ENCODE measurements at regions not wholly inside any gene's neighbourhood (a gene's known extent, or its start where the extent isn't known, plus 50 kb on each side); places are given as distances from the start of the nearest gene placed in this dataset.

DNA sequence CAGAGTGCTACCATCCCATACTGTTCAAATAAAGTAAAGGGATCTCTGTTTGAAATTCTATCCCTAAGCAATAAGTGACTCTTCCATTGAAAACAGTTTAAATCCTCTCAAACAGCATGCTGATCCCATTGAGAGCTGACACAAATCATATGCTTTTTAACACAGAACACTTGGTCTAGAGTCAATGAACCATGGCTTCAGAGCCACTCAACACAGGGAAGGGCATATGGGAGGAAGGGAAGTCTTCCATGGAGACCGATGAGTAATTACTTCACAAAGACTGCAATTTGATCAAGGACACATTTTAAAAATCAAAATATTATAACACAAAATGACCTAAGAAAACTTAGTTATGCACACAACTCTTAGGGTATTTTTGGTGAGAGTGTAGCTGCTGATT lies 1073.0 kb upstream of the MAP3K7 start:
- 84 to 86% methylated on average over 1 of the region's 1 CpG for WGBS, 2 donors
- ATAC-seq (ENCODE audit: low FRiP score in 2 of 2) (no peak), DNase-seq (no peak)
- H3K27me3 ChIP-seq, result no peaks in the 10 kb centered on the region
- H3K9me3 ChIP-seq, result no peaks in the 10 kb centered on the region
- no peak overlapping the region for H3K27ac ChIP-seq
- H3K4me1 ChIP-seq, result no peaks in the 10 kb centered on the region
- no peak overlapping the region for H3K4me3 ChIP-seq
- no peaks in the 10 kb centered on the region for H3K36me3 ChIP-seq
- TF ChIP-seq, protein P1, sequence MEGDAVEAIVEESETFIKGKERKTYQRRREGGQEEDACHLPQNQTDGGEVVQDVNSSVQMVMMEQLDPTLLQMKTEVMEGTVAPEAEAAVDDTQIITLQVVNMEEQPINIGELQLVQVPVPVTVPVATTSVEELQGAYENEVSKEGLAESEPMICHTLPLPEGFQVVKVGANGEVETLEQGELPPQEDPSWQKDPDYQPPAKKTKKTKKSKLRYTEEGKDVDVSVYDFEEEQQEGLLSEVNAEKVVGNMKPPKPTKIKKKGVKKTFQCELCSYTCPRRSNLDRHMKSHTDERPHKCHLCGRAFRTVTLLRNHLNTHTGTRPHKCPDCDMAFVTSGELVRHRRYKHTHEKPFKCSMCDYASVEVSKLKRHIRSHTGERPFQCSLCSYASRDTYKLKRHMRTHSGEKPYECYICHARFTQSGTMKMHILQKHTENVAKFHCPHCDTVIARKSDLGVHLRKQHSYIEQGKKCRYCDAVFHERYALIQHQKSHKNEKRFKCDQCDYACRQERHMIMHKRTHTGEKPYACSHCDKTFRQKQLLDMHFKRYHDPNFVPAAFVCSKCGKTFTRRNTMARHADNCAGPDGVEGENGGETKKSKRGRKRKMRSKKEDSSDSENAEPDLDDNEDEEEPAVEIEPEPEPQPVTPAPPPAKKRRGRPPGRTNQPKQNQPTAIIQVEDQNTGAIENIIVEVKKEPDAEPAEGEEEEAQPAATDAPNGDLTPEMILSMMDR (IDR thresholded peaks at IDR 0.05), result no peak

DNA sequence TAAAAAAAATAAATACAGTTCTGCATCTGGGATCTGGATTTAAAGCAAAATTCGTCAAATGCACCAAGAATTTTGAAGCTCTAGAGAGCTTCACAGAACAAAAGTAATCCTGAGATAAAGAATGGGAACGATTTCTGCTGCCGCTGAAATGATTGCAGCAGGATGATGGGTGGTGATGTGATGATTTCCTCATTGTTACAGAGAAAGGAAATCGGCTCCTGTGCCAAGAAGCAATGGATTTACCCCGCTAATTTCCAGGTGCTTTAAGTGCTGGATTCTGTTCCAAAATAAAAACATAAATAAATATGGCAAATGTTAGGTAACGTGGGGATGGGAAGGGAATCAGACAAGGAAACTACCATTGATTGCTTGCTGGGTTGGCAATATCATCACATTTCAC lies 1067.9 kb upstream of the MAP3K7 start:
- DNase-seq, result no peak
- no peak for ATAC-seq (ENCODE audit: low FRiP score in 2 of 2)
- WGBS, 2 donors, result 59 to 66% methylated on average over 6 of the region's 6 CpGs
- H3K9me3 ChIP-seq, result no peaks in the 10 kb centered on the region
- TF ChIP-seq POLR2A (IDR thresholded peaks at IDR 0.05), result no peak
- TF ChIP-seq EP300 (IDR thresholded peaks at IDR 0.05), result no peak
- TF ChIP-seq, protein P1 (IDR thresholded peaks at IDR 0.05), result no peak
- TF ChIP-seq POLR2AphosphoS5 (IDR thresholded peaks at IDR 0.05), result no peak
- H3K4me1 ChIP-seq, result no peaks in the 10 kb centered on the region
- H3K4me3 ChIP-seq, result no peak overlapping the region
- no peak overlapping the region for H3K27ac ChIP-seq
- no peaks in the 10 kb centered on the region for H3K27me3 ChIP-seq
- no peaks in the 10 kb centered on the region for H3K36me3 ChIP-seq

DNA sequence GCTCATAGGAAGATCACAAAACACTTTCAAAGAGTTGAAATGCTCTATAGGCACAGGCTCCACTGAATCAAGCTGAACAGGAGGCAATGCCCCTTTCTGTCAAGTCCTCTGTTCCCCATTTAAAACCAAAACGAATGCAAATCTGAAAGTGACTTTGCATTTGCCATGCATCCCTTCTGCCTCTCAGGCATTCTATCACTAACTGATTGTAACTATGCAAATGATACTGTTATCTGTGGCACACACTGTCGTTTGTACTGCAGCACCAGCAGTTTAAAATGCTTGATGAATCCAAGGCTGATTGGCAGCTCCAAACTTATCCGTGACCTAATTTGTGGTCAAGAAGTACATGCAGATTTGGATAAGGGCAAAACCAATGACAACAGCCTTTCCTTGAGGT lies 1067.5 kb upstream of the MAP3K7 start:
- 26 to 32% methylated on average over 3 of the region's 3 CpGs for WGBS, 2 donors
- Histone ChIP-seq H3K9me3 (no peaks in the 10 kb centered on the region), H3K27me3 (no peaks in the 10 kb centered on the region), H3K4me3 (no peak overlapping the region), H3K27ac (no peak overlapping the region), H3K36me3 (no peaks in the 10 kb centered on the region), H3K4me1 (no peaks in the 10 kb centered on the region)
- TF ChIP-seq POLR2AphosphoS5 (IDR thresholded peaks at IDR 0.05), result no peak
- no peak for TF ChIP-seq EP300 (IDR thresholded peaks at IDR 0.05)
- TF ChIP-seq, protein P1 (IDR thresholded peaks at IDR 0.05), result no peak
- TF ChIP-seq POLR2A (IDR thresholded peaks at IDR 0.05), result no peak
- DNase-seq (no peak), ATAC-seq (ENCODE audit: low FRiP score in 2 of 2) (no peak)

DNA sequence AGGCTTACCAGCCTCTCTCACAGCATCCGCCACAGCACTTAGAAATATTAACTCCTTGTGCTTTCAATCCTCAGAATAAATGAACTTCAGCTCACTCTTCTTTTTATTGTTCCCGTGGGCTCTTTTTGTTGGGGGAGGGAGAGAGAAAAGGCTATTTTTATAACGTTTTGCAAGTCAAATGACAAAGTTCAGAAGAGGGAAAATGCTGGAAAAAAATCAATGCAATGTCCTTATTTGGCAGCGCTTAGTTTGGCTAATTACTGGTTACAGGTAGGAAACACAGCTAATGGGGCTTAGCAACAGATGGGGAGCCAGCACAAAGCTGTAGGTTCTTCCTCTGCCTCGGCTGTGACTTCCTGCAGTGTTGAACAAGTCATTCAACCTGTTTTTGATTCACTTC lies 1067.0 kb upstream of the MAP3K7 start:
- no peaks in the 10 kb centered on the region for H3K36me3 ChIP-seq
- no peak overlapping the region for H3K27ac ChIP-seq
- 41 to 42% methylated on average over 5 of the region's 5 CpGs for WGBS, 2 donors
- DNase-seq, result no peak
- TF ChIP-seq EP300 (IDR thresholded peaks at IDR 0.05) (no peak), POLR2A (IDR thresholded peaks at IDR 0.05) (no peak), POLR2AphosphoS5 (IDR thresholded peaks at IDR 0.05) (no peak)
- TF ChIP-seq, protein P1 (IDR thresholded peaks at IDR 0.05), result no peak
- no peaks in the 10 kb centered on the region for H3K27me3 ChIP-seq
- H3K9me3 ChIP-seq, result no peaks in the 10 kb centered on the region
- ATAC-seq (ENCODE audit: low FRiP score in 2 of 2), result no peak
- no peak overlapping the region for H3K4me3 ChIP-seq
- no peaks in the 10 kb centered on the region for H3K4me1 ChIP-seq

DNA sequence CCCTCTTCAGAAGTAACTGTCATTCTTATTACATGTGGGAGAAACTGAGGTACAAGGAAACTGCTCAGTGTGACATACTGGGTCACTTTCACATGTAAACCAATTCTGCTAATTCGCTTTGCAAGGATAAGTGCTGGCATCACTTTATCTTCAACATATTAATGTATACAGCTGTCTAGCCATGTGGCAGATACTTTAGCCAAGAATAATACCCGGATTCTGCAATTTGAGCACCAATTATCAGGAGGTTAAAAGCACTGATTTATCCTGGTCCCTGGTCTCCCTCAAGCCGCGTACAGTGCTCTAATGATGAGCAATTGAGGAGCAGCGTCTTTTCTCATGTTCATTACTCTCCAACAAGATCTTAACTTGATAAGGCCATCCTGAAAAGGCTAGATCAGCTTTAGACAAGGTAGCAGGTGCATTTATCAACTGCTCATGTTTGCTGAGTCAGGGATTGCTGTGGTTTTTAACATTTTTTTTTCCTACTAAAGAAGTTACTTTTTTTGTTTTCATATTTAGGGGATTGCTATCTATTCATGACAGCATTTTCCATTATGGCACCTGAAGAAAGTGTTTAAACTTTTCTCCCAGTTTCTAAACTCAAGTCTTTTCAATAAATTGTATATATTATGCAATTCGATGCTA lies 1066.3 kb upstream of the MAP3K7 start:
- H3K36me3 ChIP-seq, result no peaks in the 10 kb centered on the region
- H3K27ac ChIP-seq, result no peak overlapping the region
- ATAC-seq (ENCODE audit: low FRiP score in 2 of 2), result no peak
- H3K9me3 ChIP-seq, result no peaks in the 10 kb centered on the region
- H3K4me1 ChIP-seq, result no peaks in the 10 kb centered on the region
- no peak overlapping the region for H3K4me3 ChIP-seq
- H3K27me3 ChIP-seq, result no peaks in the 10 kb centered on the region
- TF ChIP-seq EP300 (IDR thresholded peaks at IDR 0.05) (no peak), POLR2A (IDR thresholded peaks at IDR 0.05) (no peak), POLR2AphosphoS5 (IDR thresholded peaks at IDR 0.05) (no peak)
- TF ChIP-seq, protein P1 (IDR thresholded peaks at IDR 0.05), result no peak
- WGBS, 2 donors, result 83 to 87% methylated on average over 6 of the region's 6 CpGs
- no peak for DNase-seq

All from upper lobe of left lung (tissue), 6 donors.